Fibroblast of lung (primary cell): ENCODE measurements at regions not wholly inside any gene's neighbourhood (a gene's known extent, or its start where the extent isn't known, plus 50 kb on each side); places are given as distances from the start of the nearest gene placed in this dataset.

ENCODE experiments used
- EZH2 ChIP-seq: IDR thresholded peaks from 2 replicates; pipeline ENCODE4 v1.5.1; 2012; ENCODE audit warnings: low read length, control low read depth, mild to moderate bottlenecking; ENCODE audit errors: missing control alignments
- TF ChIP-seq, protein P1 (sequence below), 2 donors: IDR thresholded peaks in 1 of 2; conservative IDR thresholded peaks in 1 of 2; 1 replicate in 1 of 2; 2 replicates in 1 of 2; pipeline ENCODE4 v1.5.1; 2011 to 2012; ENCODE audit warnings: low read length in 2 of 2, control low read depth in 1 of 2, inconsistent platforms in 1 of 2, low read depth in 1 of 2, mild to moderate bottlenecking in 1 of 2

DNA sequence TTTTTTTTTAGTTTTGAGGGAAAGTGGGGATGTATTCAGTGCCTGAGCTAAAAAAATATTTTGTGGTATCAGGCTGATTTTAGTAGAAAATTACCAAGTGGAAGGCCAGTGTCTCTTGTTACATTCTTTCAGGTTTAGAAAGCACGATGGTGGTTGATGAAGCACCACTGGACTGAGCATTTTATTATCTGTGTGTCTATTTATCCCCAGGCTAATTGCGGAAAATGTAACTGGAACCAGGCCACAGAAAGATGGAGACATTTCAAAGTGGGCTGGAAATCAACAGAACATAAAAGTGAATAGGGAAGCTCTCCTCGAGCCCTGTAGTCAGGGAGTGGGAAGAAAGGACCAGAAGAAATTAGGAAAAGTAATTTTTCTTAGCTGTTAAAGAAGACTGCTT lies 261.0 kb downstream of the STK31 start:
- TF ChIP-seq, protein P1, sequence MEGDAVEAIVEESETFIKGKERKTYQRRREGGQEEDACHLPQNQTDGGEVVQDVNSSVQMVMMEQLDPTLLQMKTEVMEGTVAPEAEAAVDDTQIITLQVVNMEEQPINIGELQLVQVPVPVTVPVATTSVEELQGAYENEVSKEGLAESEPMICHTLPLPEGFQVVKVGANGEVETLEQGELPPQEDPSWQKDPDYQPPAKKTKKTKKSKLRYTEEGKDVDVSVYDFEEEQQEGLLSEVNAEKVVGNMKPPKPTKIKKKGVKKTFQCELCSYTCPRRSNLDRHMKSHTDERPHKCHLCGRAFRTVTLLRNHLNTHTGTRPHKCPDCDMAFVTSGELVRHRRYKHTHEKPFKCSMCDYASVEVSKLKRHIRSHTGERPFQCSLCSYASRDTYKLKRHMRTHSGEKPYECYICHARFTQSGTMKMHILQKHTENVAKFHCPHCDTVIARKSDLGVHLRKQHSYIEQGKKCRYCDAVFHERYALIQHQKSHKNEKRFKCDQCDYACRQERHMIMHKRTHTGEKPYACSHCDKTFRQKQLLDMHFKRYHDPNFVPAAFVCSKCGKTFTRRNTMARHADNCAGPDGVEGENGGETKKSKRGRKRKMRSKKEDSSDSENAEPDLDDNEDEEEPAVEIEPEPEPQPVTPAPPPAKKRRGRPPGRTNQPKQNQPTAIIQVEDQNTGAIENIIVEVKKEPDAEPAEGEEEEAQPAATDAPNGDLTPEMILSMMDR (conservative IDR thresholded peaks at IDR 0.05 in 1 of 2, IDR thresholded peaks at IDR 0.05 in 1 of 2; ENCODE audit: low read depth in 1 of 2, low read length in 2 of 2): no peak
- no peak for TF ChIP-seq EZH2
